LNCaP clone FGC (cell line): ENCODE measurements at regions not wholly inside any gene's neighbourhood (a gene's known extent, or its start where the extent isn't known, plus 50 kb on each side); places are given as distances from the start of the nearest gene placed in this dataset.

Experiments used
- DNase-seq: peaks from one replicate; pipeline ENCODE4 v3.0.0-alpha.2; 2011; ENCODE audit warnings: low read depth
- H3K4me3 ChIP-seq: 2 replicates; pipeline ENCODE4 v1.5.1; 2011; ENCODE audit warnings: mild to moderate bottlenecking, low read depth, low read length, control low read depth
- TF ChIP-seq, protein P1 (sequence below): IDR thresholded peaks from 2 replicates; pipeline ENCODE4 v1.5.1; 2012; ENCODE audit warnings: mild to moderate bottlenecking; ENCODE audit not compliant: control insufficient read depth, insufficient read depth; ENCODE audit errors: extremely low read depth

GRCh38 chr6:78523622-78524021 is 343.7 kb upstream of the IRAK1BP1 start:
- TF ChIP-seq, protein P1, sequence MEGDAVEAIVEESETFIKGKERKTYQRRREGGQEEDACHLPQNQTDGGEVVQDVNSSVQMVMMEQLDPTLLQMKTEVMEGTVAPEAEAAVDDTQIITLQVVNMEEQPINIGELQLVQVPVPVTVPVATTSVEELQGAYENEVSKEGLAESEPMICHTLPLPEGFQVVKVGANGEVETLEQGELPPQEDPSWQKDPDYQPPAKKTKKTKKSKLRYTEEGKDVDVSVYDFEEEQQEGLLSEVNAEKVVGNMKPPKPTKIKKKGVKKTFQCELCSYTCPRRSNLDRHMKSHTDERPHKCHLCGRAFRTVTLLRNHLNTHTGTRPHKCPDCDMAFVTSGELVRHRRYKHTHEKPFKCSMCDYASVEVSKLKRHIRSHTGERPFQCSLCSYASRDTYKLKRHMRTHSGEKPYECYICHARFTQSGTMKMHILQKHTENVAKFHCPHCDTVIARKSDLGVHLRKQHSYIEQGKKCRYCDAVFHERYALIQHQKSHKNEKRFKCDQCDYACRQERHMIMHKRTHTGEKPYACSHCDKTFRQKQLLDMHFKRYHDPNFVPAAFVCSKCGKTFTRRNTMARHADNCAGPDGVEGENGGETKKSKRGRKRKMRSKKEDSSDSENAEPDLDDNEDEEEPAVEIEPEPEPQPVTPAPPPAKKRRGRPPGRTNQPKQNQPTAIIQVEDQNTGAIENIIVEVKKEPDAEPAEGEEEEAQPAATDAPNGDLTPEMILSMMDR: no peak
- DNase-seq: no peak
- H3K4me3 ChIP-seq: no peak overlapping the region

DNA sequence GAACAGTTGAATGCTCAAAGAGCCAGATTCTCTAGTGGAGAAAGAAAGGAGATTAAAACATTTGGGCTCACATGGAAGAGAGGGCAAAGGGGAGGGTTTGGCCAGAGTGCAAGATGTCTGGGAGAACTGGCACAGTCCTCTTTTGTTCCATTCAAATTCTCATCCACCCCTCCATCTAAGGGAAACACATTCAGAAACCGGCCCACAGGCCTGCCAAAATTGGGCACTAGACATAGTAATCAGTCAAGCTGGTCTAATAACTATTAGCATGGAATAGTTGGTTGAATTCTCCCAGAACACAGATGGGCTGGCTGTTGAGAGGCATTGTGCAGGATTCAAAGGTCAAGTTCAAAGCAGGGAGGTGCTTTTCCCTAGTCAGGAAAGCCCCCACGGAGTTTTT is 341.4 kb upstream of the IRAK1BP1 start:
- H3K4me3 ChIP-seq: no peak overlapping the region
- no peak for DNase-seq
- TF ChIP-seq, protein P1: no peak

DNA sequence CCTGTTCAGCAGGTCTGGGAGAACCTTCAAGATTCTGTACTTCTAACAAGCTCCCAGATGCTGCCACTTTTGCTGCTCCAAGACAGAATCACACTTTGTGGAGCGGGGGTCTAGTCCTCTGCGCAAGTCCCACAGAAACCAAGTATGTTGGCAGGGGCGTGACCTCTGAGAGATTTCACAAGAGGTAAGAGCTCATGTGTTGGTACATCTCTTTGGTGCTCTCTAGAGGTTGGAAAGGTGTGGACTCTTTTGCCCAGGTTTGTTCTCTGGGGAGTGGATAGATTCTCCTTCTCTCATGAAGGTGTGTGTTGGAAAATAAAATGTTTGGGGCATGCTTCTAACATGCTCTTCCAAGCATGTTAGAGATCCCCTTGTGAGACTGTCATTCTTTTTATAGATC is 340.9 kb upstream of the IRAK1BP1 start:
- TF ChIP-seq, protein P1: 0 out of 2 replicates have a peak, but pooled peaks have one; percentile 6
- H3K4me3 ChIP-seq: no peak overlapping the region
- DNase-seq: no peak

GRCh38 chr6:78528926-78529325 is 338.4 kb upstream of the IRAK1BP1 start:
- no peak overlapping the region for H3K4me3 ChIP-seq
- no peak for DNase-seq
- TF ChIP-seq, protein P1: no peak

GRCh38 chr6:78530208-78530607 is 337.1 kb upstream of the IRAK1BP1 start:
- TF ChIP-seq, protein P1: no peak
- no peak overlapping the region for H3K4me3 ChIP-seq
- no peak for DNase-seq

- TF ChIP-seq, protein P1: no peak
- no peak overlapping the region for H3K4me3 ChIP-seq
- DNase-seq: no peak
Observed at GRCh38 chr6:78533426-78533825, 333.9 kb upstream of the IRAK1BP1 start.

- DNase-seq: no peak
- TF ChIP-seq, protein P1: no peak
- no peak overlapping the region for H3K4me3 ChIP-seq
Observed at GRCh38 chr6:78533876-78534275, 333.5 kb upstream of the IRAK1BP1 start.
